K562 (cell line): ENCODE measurements at regions not wholly inside any gene's neighbourhood (a gene's known extent, or its start where the extent isn't known, plus 50 kb on each side); places are given as distances from the start of the nearest gene placed in this dataset.

Source experiments
- ATAC-seq: fragments of 200-7000 bp; cut with Tn5 transposase; 3 replicates; pipeline ENCODE4 v1.9.1; 2020; ENCODE audit warnings: moderate library complexity
- BruUV-seq: library from RNA; stranded (reverse); fragments of 400-500 nt; replicated peaks from 2 replicates; lab custom pipeline; 2021; lab: Mats Ljungman, UMichigan
- CTCF ChIA-PET: fragments of 300-600 bp; formaldehyde crosslinking; extraction: SDS; loops from one replicate; lab custom pipeline; 2021; ENCODE audit warnings: low intra/inter-chr PET ratio; lab: Yijun Ruan, JAX
- POLR2A ChIA-PET: fragments of 300-600, 350-650 bp; sonication (Branson Sonifier 250); formaldehyde crosslinking; extraction: SDS; loops from one replicate; lab custom pipeline; 2021; ENCODE audit warnings: antibody characterized with exemption, inconsistent platforms; lab: Yijun Ruan, JAX
- DNase-seq, 4 experiments: peaks; one replicate each; pipeline versions ENCODE4 v3.0.0 to v3.0.0-alpha.2; 2011 to 2018; ENCODE audit warnings: low spot score in 3 of 4, mixed read lengths in 3 of 4; ENCODE audit errors: extremely low read depth in 1 of 4
- FAIRE-seq: peaks from 2 replicates; lab custom pipeline; 2011; peaks lifted over from hg19 to GRCh38; lab: Jason Lieb, UNC
- H2AFZ ChIP-seq: 2 replicates; pipeline ENCODE4 v1.6.0; 2011; ENCODE audit warnings: low read depth, low read length, control low read depth, inconsistent platforms
- H3K27ac ChIP-seq: fragments of 200-600 bp; 3 replicates; pipeline ENCODE4 v1.8.0; 2011; ENCODE audit warnings: low read depth, mild to moderate bottlenecking, control low read depth, inconsistent platforms, low read length, moderate library complexity, mixed read lengths; ENCODE audit errors: extremely low read depth
- H3K27me3 ChIP-seq, 2 experiments: fragments of 300-600 bp in 1 of 2; 2 replicates in 1 of 2; 3 replicates in 1 of 2; pipeline versions ENCODE4 v1.6.0 to v1.8.0; 2011; ENCODE audit warnings: inconsistent platforms in 2 of 2, low read length in 2 of 2, mild to moderate bottlenecking in 1 of 2, mixed read lengths in 1 of 2, moderate library complexity in 1 of 2; ENCODE audit not compliant: control insufficient read depth in 2 of 2, insufficient read depth in 2 of 2
- H3K36me3 ChIP-seq: fragments of 300-600 bp; 3 replicates; pipeline ENCODE4 v1.8.0; 2011; ENCODE audit warnings: mild to moderate bottlenecking, low read length, inconsistent platforms; ENCODE audit not compliant: control insufficient read depth, insufficient read depth
- H3K4me1 ChIP-seq, 2 experiments: fragments of 200-600 bp in 1 of 2; replicated peaks in 1 of 2; 2 replicates in 1 of 2; 3 replicates in 1 of 2; pipeline versions ENCODE4 v1.5.1 to v1.8.0; 2011; ENCODE audit warnings: inconsistent platforms in 2 of 2, low read length in 2 of 2, mild to moderate bottlenecking in 1 of 2, mixed read lengths in 1 of 2, moderate library complexity in 1 of 2; ENCODE audit not compliant: control insufficient read depth in 2 of 2, insufficient read depth in 2 of 2
- H3K4me2 ChIP-seq: 2 replicates; pipeline ENCODE4 v1.6.1; 2011; ENCODE audit warnings: low read length, control low read depth, inconsistent platforms, mixed read lengths; ENCODE audit not compliant: insufficient read depth
- H3K4me3 ChIP-seq: fragments of 200-600 bp; sonication (generic), shearing (Covaris generic); 2 replicates; pipeline ENCODE4 v1.5.1; 2016; ENCODE audit warnings: control low read depth, inconsistent platforms
- H3K79me2 ChIP-seq: fragments of 200-600 bp; 3 replicates; pipeline ENCODE4 v1.8.0; 2011; ENCODE audit warnings: low read length, inconsistent platforms; ENCODE audit not compliant: control insufficient read depth, insufficient read depth
- H3K9ac ChIP-seq, 2 experiments: 2 replicates each; pipeline versions ENCODE4 v1.6.0 to v1.6.1; 2011; ENCODE audit warnings: low read depth in 2 of 2, low read length in 2 of 2, control low read depth in 1 of 2, inconsistent platforms in 1 of 2, mild to moderate bottlenecking in 1 of 2, mixed read lengths in 1 of 2; ENCODE audit not compliant: insufficient read depth in 1 of 2
- H3K9me1 ChIP-seq: one replicate; pipeline ENCODE4 v1.6.0; 2011; ENCODE audit warnings: inconsistent platforms, mild to moderate bottlenecking, low read length, moderate library complexity; ENCODE audit not compliant: control insufficient read depth, insufficient read depth
- H3K9me3 ChIP-seq: replicated peaks from 2 replicates; pipeline ENCODE4 v1.5.1; 2011; ENCODE audit warnings: low read depth, low read length, inconsistent platforms; ENCODE audit not compliant: control insufficient read depth, insufficient read depth
- H4K20me1 ChIP-seq: replicated peaks from 2 replicates; pipeline ENCODE4 v1.6.1; 2011; ENCODE audit warnings: low read length, inconsistent platforms, mixed read lengths; ENCODE audit not compliant: control insufficient read depth, insufficient read depth
- BCL6 ChIP-seq: fragments of 250-450 bp; sonication (Bioruptor Pico); IDR thresholded peaks from 2 replicates; pipeline ENCODE4 v1.4.0; 2020
- CBX3 ChIP-seq, 2 experiments: IDR thresholded peaks; 1 replicate in 1 of 2; 2 replicates in 1 of 2; pipeline ENCODE4 v1.6.1; 2012; ENCODE audit warnings: inconsistent platforms in 2 of 2, low read length in 2 of 2, borderline replicate concordance in 1 of 2, control low read depth in 1 of 2
- LARP7 ChIP-seq: fragments of 450-650 bp; IDR thresholded peaks from 2 replicates; pipeline ENCODE4 v1.6.1; 2016
- NCOR1 ChIP-seq: fragments of 450-650 bp; IDR thresholded peaks from 2 replicates; pipeline ENCODE4 v1.6.1; 2016; ENCODE audit warnings: mild to moderate bottlenecking, moderate library complexity
- PHTF2 ChIP-seq: fragments of 250-450 bp; sonication (Bioruptor Pico); IDR thresholded peaks from 2 replicates; pipeline ENCODE4 v1.5.0; 2021; ENCODE audit warnings: mild to moderate bottlenecking
- POLR3G ChIP-seq: IDR thresholded peaks from 2 replicates; pipeline ENCODE4 v1.6.1; 2011; ENCODE audit not compliant: insufficient read length, insufficient replicate concordance; ENCODE audit errors: extremely low read depth
- ZKSCAN8 ChIP-seq: fragments of 200-800 bp; sonication (Bioruptor generic); IDR thresholded peaks from 2 replicates; pipeline ENCODE4 v1.6.1; 2016; ENCODE audit warnings: missing genetic modification characterization, missing compliant biosample characterization
- ZNF79 ChIP-seq: fragments of 250-450 bp; sonication (Bioruptor Pico); IDR thresholded peaks from 2 replicates; pipeline ENCODE4 v1.4.0; 2020; ENCODE audit warnings: low read depth, mild to moderate bottlenecking, moderate library complexity
- WGBS: fragments of 100-300 bp; shearing (Covaris generic); methylation state at CpG from one replicate; pipeline ENCODE4 v1.1.6; 2016; ENCODE audit warnings: low coverage, mixed read lengths; ENCODE audit not compliant: insufficient coverage; ENCODE audit errors: missing lambda C conversion rate; 5-methylcytosine and 5-hydroxymethylcytosine counted together
- in situ Hi-C: fragments of 300-500 bp; cut with MboI; formaldehyde crosslinking; loops from 4 replicates; pipeline ENCODE4 v1.15.0; 2018; ENCODE audit warnings: inconsistent platforms, mixed read lengths
- intact Hi-C: fragments of 100-400 bp; cut with micrococcal nuclease; formaldehyde crosslinking; loops from 2 replicates; pipeline ENCODE4 v1.14.2; 2022
- TF ChIP-seq, protein P1 (sequence below): fragments of 250-450 bp; sonication (Bioruptor Pico); IDR thresholded peaks from 2 replicates; pipeline ENCODE4 v1.4.0; 2020; ENCODE audit warnings: borderline replicate concordance
- TF ChIP-seq, protein P2 (sequence below): IDR thresholded peaks from 3 replicates; pipeline ENCODE4 v1.6.1; 2011; ENCODE audit warnings: borderline replicate concordance, mild to moderate bottlenecking, moderate library complexity; ENCODE audit not compliant: insufficient read length; ENCODE audit errors: extremely low read depth
- TF ChIP-seq, protein P3 (sequence below): IDR thresholded peaks from 2 replicates; pipeline ENCODE4 v1.6.1; 2014; ENCODE audit warnings: antibody characterized with exemption

DNA sequence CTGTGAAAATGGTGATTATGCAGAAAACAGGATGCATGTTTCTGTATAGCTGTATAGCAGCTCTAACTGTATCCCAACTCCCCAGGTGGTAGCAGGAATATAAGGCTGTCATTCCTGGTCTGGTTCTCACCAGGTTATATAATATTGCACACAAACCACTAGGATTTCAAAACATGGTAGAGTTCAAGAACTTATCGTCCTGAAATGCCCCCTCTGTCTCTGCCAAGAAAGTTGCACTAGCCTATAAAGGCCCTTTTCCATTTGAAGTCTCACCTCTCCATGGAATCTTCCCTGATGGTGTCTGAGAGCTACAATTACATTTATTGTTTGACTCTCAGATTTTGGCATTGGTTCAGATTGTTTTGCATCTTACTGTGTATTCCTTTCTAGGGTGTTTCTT lies 184.9 kb upstream of the FAM78B start:
- in situ Hi-C loops = no loop called here
- Histone ChIP-seq H3K79me2 (no peaks in the 10 kb centered on the region), H4K20me1 (no peaks in the 10 kb centered on the region), H3K9ac (no peak overlapping the region), H3K36me3 (no peaks in the 10 kb centered on the region), H3K27ac (no peak overlapping the region), H2AFZ (no peak overlapping the region), H3K27me3 (peaks cover 9% of the 10 kb centered on the region in 2 experiments; a peak in 3 of 5 replicates), H3K4me2 (no peak overlapping the region), H3K9me3 (no peaks in the 10 kb centered on the region), H3K9me1 (no peaks in the 10 kb centered on the region), H3K4me3 (no peak overlapping the region), H3K4me1 (no peaks in the 10 kb centered on the region)
- no peak for DNase-seq
- ChIA-PET POLR2A (no interaction called here), CTCF (no interaction called here)
- intact Hi-C loops = no loop called here
- no TSS peak for BruUV-seq
- FAIRE-seq = no peak
- TF ChIP-seq, protein P1, sequence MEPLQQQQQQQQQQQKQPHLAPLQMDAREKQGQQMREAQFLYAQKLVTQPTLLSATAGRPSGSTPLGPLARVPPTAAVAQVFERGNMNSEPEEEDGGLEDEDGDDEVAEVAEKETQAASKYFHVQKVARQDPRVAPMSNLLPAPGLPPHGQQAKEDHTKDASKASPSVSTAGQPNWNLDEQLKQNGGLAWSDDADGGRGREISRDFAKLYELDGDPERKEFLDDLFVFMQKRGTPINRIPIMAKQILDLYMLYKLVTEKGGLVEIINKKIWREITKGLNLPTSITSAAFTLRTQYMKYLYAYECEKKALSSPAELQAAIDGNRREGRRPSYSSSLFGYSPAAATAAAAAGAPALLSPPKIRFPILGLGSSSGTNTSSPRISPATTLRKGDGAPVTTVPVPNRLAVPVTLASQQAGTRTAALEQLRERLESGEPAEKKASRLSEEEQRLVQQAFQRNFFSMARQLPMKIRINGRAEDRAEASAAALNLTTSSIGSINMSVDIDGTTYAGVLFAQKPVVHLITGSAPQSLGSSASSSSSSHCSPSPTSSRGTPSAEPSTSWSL (CRISPR knock-in tag) = no peak
- TF ChIP-seq, protein P2, sequence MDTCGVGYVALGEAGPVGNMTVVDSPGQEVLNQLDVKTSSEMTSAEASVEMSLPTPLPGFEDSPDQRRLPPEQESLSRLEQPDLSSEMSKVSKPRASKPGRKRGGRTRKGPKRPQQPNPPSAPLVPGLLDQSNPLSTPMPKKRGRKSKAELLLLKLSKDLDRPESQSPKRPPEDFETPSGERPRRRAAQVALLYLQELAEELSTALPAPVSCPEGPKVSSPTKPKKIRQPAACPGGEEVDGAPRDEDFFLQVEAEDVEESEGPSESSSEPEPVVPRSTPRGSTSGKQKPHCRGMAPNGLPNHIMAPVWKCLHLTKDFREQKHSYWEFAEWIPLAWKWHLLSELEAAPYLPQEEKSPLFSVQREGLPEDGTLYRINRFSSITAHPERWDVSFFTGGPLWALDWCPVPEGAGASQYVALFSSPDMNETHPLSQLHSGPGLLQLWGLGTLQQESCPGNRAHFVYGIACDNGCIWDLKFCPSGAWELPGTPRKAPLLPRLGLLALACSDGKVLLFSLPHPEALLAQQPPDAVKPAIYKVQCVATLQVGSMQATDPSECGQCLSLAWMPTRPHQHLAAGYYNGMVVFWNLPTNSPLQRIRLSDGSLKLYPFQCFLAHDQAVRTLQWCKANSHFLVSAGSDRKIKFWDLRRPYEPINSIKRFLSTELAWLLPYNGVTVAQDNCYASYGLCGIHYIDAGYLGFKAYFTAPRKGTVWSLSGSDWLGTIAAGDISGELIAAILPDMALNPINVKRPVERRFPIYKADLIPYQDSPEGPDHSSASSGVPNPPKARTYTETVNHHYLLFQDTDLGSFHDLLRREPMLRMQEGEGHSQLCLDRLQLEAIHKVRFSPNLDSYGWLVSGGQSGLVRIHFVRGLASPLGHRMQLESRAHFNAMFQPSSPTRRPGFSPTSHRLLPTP = no peak
- TF ChIP-seq CBX3 (IDR thresholded peaks at IDR 0.05; ENCODE audit: borderline replicate concordance in 1 of 2, low read length in 2 of 2) (no peak), PHTF2 (CRISPR knock-in tag) (no peak), BCL6 (CRISPR knock-in tag) (no peak), LARP7 (no peak), ZNF79 (CRISPR knock-in tag) (no peak), POLR3G (no peak), NCOR1 (no peak), ZKSCAN8 (CRISPR knock-in tag) (no peak)
- TF ChIP-seq, protein P3, sequence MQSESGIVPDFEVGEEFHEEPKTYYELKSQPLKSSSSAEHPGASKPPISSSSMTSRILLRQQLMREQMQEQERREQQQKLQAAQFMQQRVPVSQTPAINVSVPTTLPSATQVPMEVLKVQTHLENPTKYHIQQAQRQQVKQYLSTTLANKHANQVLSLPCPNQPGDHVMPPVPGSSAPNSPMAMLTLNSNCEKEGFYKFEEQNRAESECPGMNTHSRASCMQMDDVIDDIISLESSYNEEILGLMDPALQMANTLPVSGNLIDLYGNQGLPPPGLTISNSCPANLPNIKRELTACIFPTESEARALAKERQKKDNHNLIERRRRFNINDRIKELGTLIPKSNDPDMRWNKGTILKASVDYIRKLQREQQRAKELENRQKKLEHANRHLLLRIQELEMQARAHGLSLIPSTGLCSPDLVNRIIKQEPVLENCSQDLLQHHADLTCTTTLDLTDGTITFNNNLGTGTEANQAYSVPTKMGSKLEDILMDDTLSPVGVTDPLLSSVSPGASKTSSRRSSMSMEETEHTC = no peak
- ATAC-seq = no peak
- whole genome bisulfite sequencing = 0% methylated on average over 1 of the region's 1 CpG
